Fibroblast of villous mesenchyme (primary cell): ENCODE measurements at regions not wholly inside any gene's neighbourhood (a gene's known extent, or its start where the extent isn't known, plus 50 kb on each side); places are given as distances from the start of the nearest gene placed in this dataset.

ENCODE experiments used
- DNase-seq: peaks from one replicate; pipeline ENCODE4 v3.0.0-alpha.2; 2010; ENCODE audit warnings: low read depth
- H3K4me3 ChIP-seq: 2 replicates; pipeline ENCODE4 v1.5.1; 2011; ENCODE audit warnings: low read depth, mild to moderate bottlenecking, low read length
- TF ChIP-seq, protein P1 (sequence below): IDR thresholded peaks from 2 replicates; pipeline ENCODE4 v1.5.1; 2012; ENCODE audit warnings: low read depth, mild to moderate bottlenecking, low read length; ENCODE audit not compliant: insufficient read depth

GRCh38 chr2:155651851-155652250 lies 680.7 kb downstream of the NR4A2 start:
- TF ChIP-seq, protein P1, sequence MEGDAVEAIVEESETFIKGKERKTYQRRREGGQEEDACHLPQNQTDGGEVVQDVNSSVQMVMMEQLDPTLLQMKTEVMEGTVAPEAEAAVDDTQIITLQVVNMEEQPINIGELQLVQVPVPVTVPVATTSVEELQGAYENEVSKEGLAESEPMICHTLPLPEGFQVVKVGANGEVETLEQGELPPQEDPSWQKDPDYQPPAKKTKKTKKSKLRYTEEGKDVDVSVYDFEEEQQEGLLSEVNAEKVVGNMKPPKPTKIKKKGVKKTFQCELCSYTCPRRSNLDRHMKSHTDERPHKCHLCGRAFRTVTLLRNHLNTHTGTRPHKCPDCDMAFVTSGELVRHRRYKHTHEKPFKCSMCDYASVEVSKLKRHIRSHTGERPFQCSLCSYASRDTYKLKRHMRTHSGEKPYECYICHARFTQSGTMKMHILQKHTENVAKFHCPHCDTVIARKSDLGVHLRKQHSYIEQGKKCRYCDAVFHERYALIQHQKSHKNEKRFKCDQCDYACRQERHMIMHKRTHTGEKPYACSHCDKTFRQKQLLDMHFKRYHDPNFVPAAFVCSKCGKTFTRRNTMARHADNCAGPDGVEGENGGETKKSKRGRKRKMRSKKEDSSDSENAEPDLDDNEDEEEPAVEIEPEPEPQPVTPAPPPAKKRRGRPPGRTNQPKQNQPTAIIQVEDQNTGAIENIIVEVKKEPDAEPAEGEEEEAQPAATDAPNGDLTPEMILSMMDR = no peak
- DNase-seq = no peak
- no peak overlapping the region for H3K4me3 ChIP-seq

DNA sequence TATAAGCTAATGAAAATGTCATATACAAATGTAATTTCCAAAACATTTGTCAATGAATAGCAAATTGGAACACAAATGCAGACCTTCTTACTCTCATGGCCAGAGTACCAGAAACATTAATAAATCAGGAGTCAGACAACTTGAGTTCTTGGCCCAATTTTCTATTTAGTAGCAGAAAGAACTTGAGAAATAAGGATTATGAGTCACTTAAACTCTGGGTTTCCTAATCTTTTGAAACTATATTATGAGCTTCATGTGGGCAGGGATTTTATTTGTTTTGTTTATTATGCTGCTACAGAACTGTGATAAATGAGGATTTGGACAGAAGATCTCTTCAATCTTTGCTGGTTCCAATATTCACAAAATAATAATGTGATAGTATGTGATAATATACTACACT lies 686.7 kb downstream of the NR4A2 start:
- no peak for DNase-seq
- H3K4me3 ChIP-seq = no peak overlapping the region
- TF ChIP-seq, protein P1 = no peak

- H3K4me3 ChIP-seq = no peak overlapping the region
- DNase-seq = no peak
- TF ChIP-seq, protein P1 = no peak
These were observed 689.3 kb downstream of the NR4A2 start for GRCh38 chr2:155643056-155643775.

DNA sequence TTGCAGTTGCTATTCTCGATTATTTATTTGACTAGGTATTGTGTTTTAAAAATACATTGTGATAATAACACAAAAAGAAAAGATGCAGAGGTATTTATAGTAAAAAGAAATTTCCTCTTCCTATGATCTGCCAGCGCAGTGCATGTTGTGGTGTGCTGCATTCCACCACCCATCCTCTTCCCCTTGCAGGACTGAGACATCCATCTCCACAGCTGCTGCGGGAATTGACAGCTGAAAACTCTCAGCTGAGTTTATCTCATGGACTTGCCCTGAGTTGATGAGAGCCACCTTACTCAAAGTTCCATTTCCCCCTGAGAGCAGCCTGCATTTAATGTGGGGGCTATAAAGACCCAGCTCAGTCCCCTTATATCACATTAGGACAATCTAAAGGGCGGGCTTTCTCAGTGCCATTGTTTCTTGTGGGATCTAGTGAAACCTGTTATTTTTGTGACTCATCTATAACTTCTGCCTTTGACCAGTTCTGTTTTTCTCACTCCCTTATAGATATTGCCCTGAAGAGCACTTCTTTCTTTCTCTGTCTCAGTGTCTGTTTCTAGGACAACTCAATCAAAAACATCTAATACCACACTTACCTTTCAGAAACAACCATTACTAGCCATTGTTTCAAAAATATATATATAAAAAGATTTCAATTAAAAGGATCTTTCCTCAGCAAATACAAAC lies 698.5 kb downstream of the NR4A2 start:
- no peak overlapping the region for H3K4me3 ChIP-seq
- DNase-seq = no peak
- TF ChIP-seq, protein P1 = no peak

- TF ChIP-seq, protein P1 = no peak
- DNase-seq = no peak
These were observed 699.3 kb downstream of the NR4A2 start for GRCh38 chr2:155633060-155633839.

DNA sequence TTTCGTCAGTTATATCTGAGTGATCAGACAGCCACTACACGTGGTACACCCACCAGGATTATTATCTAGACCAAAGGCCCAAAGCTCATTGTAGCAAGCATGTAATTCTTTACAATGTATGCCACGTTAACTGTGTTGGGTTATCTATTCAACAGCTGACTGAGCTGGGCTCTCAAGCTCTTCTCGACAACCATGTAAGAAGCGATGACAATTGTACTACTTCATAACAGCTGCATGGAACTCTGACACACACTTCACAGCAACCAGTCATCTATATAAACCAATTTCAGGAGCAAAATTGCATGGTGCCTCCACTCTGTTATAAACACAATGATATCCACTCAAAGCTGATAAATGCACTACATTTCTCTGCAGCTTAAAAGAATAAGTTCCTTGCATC lies 701.8 kb downstream of the NR4A2 start:
- DNase-seq = no peak
- TF ChIP-seq, protein P1 = no peak
- H3K4me3 ChIP-seq = no peak overlapping the region

More at GRCh38 chr2:155633060-155633839, 699.3 kb downstream of the NR4A2 start:
- no peak overlapping the region for H3K4me3 ChIP-seq
